MM.1S (cell line): ENCODE measurements at regions not wholly inside any gene's neighbourhood (a gene's known extent, or its start where the extent isn't known, plus 50 kb on each side); places are given as distances from the start of the nearest gene placed in this dataset.

ENCODE experiments used
- EZH2phosphoT487 ChIP-seq: fragments of 300-600 bp; sonication (generic); IDR thresholded peaks from 2 replicates; pipeline ENCODE4 v1.6.1; 2018; ENCODE audit warnings: antibody characterized with exemption, low read length
- TF ChIP-seq, protein P1 (sequence below): fragments of 300-600 bp; sonication (generic); IDR thresholded peaks from 2 replicates; pipeline ENCODE4 v1.5.1; 2016; ENCODE audit warnings: antibody characterized with exemption, low read length, mixed read lengths

GRCh38 chr12:46480724-46481123 lies 108.2 kb upstream of the SLC38A2 start:
- TF ChIP-seq, protein P1, sequence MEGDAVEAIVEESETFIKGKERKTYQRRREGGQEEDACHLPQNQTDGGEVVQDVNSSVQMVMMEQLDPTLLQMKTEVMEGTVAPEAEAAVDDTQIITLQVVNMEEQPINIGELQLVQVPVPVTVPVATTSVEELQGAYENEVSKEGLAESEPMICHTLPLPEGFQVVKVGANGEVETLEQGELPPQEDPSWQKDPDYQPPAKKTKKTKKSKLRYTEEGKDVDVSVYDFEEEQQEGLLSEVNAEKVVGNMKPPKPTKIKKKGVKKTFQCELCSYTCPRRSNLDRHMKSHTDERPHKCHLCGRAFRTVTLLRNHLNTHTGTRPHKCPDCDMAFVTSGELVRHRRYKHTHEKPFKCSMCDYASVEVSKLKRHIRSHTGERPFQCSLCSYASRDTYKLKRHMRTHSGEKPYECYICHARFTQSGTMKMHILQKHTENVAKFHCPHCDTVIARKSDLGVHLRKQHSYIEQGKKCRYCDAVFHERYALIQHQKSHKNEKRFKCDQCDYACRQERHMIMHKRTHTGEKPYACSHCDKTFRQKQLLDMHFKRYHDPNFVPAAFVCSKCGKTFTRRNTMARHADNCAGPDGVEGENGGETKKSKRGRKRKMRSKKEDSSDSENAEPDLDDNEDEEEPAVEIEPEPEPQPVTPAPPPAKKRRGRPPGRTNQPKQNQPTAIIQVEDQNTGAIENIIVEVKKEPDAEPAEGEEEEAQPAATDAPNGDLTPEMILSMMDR: no peak
- TF ChIP-seq EZH2phosphoT487: no peak
